ENCODE measurements at regions not wholly inside any gene's neighbourhood (a gene's known extent, or its start where the extent isn't known, plus 50 kb on each side); places are given as distances from the start of the nearest gene placed in this dataset.
"Not testable (repeated sequence)": the region's sequence is repeated elsewhere in the genome, so short reads cannot be mapped to it uniquely, and the experiment has no call there.

DNA sequence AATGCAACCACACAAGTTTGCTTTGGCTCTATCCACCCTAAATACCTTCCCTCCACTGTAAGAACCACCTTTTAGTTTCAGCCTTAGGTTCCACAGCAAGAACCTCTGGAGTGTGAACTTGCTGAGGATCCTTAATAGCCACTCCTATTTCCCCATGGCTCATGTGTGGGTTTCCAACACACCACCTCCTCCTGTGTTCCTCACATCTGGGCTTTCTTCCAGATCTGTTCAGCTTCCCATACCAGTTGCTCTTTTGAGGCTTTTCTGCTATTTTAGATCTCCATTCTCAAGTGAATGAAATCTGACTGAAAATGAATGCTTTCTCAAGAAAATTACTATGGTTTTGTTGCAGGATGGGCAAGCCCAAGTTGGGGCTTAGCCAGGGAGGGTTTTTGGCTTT, 104.8 kb upstream of the MIR17HG start:
- Mint-ChIP-seq H3K9me3 (no peaks in the 10 kb centered on the region), H3K4me1 (no peaks in the 10 kb centered on the region)

DNA sequence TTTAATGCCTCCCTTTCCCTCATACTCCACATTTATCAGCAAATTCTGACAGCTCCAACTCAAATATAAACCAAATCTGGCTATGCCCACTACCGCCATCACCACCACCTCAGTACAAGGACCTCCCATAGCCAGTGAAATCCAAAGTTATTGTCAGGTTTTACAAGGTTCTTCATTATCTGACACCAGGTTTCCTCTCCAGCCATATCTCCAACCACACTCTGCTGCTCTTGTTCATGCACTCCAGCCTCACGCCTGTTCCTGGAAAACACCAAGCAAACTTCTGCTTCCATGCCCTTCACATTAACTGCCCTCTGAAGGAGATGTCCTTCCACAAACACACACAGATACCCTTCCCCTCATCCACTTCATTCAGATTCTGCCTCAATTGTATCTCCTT, 102.2 kb upstream of the MIR17HG start:
- Mint-ChIP-seq H3K27ac (no peak overlapping the region), H3K4me1 (no peaks in the 10 kb centered on the region), H3K36me3 (no peaks in the 10 kb centered on the region), H3K4me3 (no peak overlapping the region), H3K9me3 (no peaks in the 10 kb centered on the region)
- peak; percentile 24 for ATAC-seq
- no peak for DNase-seq (ENCODE audit: low spot score in 2 of 2)

More for the DNA sequence above, 104.8 kb upstream of the MIR17HG start:
- ATAC-seq (no peak), DNase-seq (ENCODE audit: low spot score in 2 of 2) (no peak)
- H3K4me3 Mint-ChIP-seq = no peak overlapping the region
- no peak overlapping the region for H3K27ac Mint-ChIP-seq
- no peaks in the 10 kb centered on the region for H3K36me3 Mint-ChIP-seq

DNA sequence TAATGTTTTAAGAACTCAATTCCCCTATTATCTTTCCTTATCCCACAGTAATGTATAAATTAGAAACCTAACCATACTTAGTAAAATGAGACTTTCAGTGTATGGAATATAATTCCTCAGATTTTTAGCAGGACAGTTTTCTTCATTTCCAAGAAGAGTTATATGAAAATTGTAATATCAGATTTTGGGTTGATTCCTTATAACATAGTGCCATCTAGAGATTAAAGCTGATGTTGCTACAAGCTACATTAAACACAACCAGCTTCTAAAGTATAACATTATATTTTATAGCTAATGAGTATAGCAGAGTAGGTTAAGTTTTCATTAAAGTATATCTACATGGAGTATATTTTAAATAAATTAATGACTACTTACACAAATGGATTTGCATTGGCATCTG, 99.7 kb upstream of the MIR17HG start:
- Mint-ChIP-seq H3K4me1 (no peaks in the 10 kb centered on the region), H3K9me3 (no peaks in the 10 kb centered on the region), H3K4me3 (no peak overlapping the region), H3K36me3 (no peaks in the 10 kb centered on the region), H3K27ac (no peak overlapping the region)
- ATAC-seq (no peak), DNase-seq (ENCODE audit: low spot score in 2 of 2) (no peak)

DNA sequence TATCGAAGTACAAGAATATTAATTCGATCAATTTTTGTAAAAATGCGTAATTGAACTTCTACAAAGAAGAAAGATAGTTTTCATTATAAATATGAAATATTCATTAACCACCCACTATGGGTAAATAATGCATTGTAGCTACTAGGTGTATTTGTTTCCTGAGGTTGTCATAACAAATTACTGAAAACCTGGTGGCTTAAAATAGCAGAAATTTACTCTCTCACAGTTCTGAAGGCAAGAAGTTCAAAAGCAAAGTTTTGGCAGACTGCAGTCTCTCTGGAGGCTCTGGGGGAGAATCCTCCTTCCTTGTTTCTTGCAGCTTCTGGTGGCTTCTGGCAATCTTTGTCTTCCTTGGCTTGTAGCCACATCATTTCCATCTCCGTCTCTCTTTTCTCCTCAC, 99.2 kb upstream of the MIR17HG start:
- Mint-ChIP-seq H3K36me3 (no peaks in the 10 kb centered on the region), H3K27ac (no peak overlapping the region), H3K9me3 (no peaks in the 10 kb centered on the region), H3K4me3 (no peak overlapping the region), H3K4me1 (no peaks in the 10 kb centered on the region)
- ATAC-seq = no peak
- no peak for DNase-seq (ENCODE audit: low spot score in 2 of 2)

DNA sequence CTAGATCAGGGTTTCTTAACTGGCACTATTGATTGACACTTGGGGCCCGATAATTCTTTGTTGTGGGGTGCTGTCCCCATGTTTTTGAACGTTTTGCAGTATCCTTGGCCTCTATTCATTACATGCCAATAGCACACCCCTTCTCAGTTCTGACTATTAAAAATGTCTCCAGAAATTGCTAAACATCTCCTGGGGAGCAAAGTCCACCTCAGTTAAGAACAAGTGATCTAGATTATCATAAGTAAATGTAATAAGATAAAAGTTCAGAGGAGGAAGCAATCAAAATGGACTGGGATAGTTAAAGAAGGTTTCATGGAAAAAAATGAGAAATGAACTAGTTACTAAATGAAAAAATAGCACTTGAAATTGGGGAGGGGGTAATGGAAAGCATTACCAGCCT, 98.1 kb upstream of the MIR17HG start:
- DNase-seq (ENCODE audit: low spot score in 2 of 2) (no peak), ATAC-seq (no peak)
- no peaks in the 10 kb centered on the region for H3K9me3 Mint-ChIP-seq
- no peak overlapping the region for H3K4me3 Mint-ChIP-seq
- H3K4me1 Mint-ChIP-seq = no peaks in the 10 kb centered on the region
- no peaks in the 10 kb centered on the region for H3K36me3 Mint-ChIP-seq
- H3K27ac Mint-ChIP-seq = no peak overlapping the region

DNA sequence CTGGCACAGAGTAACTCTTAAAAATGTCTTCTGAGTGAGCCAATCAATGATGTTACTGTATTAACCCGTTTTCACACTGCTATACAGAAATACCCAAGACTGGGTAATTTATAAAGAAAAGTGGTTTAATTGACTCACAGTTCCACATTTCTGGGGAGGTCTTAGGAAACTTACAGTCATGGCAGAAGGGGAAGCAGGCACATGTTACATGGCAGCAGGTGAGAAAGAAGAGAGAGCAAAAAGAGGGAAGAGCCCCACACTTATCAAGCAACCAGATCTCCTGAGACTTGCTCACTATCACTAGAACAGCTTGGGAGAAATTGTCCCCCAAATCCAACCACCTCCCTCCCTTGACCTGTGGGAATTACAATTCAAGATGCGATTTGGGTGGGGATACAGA, 97.6 kb upstream of the MIR17HG start:
- ATAC-seq (no peak), DNase-seq (ENCODE audit: low spot score in 2 of 2) (no peak)
- Mint-ChIP-seq H3K4me3 (no peak overlapping the region), H3K36me3 (no peaks in the 10 kb centered on the region), H3K27ac (no peak overlapping the region), H3K4me1 (no peaks in the 10 kb centered on the region), H3K9me3 (no peaks in the 10 kb centered on the region)

DNA sequence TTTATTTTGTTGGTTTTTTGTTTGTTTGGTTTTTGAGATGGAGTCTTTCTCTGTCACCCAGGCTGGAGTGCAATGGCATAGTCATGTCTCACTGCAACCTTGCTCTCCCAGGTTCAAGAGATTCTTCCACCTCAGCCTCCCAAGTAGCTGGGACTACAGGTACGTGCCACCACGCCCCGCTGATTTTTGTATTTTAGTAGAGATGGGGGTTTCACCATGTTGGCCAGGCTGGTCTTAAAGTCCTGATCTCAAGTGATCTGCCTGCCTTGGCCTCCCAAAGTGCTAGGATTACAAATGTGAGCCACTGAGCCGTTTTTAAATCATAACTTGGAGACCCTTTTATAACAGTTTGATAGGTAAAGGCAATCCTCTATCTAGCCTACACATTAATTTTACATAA, 95.9 kb upstream of the MIR17HG start:
- not testable (repeated sequence) for H3K9me3 Mint-ChIP-seq; H3K4me1 Mint-ChIP-seq; H3K36me3 Mint-ChIP-seq; DNase-seq (ENCODE audit: low spot score in 2 of 2); ATAC-seq; H3K27ac Mint-ChIP-seq; H3K4me3 Mint-ChIP-seq

DNA sequence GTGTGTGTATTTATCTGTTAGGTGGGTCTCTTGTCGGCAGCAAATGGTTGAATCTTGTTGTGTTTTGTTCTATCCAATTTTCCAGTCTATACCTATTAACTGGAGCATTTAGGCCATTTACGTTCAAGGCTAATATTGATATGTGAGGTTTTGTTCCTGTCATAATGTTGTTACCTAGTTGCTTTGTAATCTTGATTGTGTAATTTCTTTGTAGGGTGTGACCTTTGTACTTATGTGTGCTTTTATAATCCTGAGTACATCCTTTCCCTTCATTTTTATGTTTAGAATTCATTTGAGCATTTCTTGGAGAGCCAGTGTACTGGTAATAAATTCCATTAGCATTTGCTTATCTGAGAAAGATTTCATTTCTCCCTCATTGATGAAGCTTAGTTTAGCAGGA, 83.0 kb upstream of the MIR17HG start:
- Mint-ChIP-seq H3K27ac (no peak overlapping the region), H3K4me1 (no peaks in the 10 kb centered on the region), H3K4me3 (no peak overlapping the region), H3K9me3 (peaks cover 11% of the 10 kb centered on the region), H3K36me3 (no peaks in the 10 kb centered on the region)
- DNase-seq (ENCODE audit: low spot score in 2 of 2) (no peak), ATAC-seq (no peak)

DNA sequence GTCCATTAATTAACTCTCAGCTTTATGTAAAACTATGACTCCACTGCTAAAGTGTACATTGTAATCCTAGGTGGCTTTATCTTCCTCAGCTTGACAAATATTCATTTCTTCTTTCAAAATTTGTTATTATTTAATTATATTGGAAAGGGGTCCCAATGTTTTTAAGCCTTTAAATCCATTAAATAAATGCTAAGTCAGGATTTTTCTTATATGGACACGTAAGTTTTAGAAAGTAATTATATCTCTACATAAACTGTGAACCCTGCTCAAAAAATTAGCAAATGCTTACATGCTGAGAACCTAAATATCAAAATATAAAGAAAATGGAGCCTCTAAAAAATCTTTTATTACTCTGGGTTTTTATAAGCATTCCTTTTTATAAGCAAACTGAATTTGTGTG, 78.2 kb upstream of the MIR17HG start:
- Mint-ChIP-seq H3K36me3 (no peaks in the 10 kb centered on the region), H3K4me3 (no peak overlapping the region), H3K4me1 (no peaks in the 10 kb centered on the region), H3K27ac (no peak overlapping the region), H3K9me3 (peaks cover 8% of the 10 kb centered on the region)
- no peak for ATAC-seq
- no peak for DNase-seq (ENCODE audit: low spot score in 2 of 2)

DNA sequence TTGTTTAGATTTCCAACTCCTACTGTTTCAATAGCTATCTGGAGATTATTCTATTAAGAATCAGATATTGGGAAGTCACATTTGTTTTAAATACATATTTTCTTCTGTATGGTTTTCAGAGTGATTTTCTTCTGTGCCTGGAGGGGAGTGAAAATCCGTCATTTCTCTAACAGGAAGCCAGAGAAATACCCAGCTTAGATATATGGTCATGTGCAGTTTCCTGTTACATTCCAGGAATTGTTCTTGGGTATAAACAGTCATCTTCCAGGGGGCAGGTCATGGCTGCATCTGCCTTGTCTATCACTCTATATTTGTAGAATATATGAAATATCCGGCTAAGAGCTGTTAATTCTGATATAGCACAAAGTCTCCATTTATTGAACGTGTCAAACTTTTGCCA, 77.5 kb upstream of the MIR17HG start:
- Mint-ChIP-seq H3K9me3 (peaks cover 8% of the 10 kb centered on the region), H3K27ac (no peak overlapping the region), H3K4me3 (no peak overlapping the region), H3K36me3 (no peaks in the 10 kb centered on the region), H3K4me1 (no peaks in the 10 kb centered on the region)
- ATAC-seq = no peak
- no peak for DNase-seq (ENCODE audit: low spot score in 2 of 2)

DNA sequence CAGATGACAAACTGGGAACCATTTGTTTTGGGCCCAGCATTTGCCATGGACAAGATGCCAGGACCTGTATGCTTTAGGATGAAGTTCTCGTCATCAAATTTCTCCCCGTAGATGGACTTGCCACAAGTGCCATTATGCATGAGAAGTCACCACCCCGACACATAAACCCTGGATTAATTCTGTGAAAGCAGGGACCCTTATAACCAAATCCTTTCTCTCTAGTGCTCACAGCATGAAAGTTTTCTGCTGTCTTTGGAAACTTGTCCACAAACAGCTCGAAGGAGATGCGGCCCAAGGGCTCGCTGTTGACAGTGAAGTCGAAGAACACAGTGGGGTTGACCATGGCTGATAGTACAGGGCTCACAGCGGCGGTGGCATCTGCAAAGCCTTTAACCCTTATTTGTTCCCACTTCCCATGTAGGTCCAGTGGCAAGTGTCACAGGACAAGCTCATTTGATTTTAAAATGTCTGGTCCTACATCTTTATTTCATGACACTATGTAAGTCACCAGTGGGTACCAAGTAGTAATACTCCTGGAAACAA, 75.2 kb upstream of the MIR17HG start:
- H3K27ac Mint-ChIP-seq = no peak overlapping the region
- no peak overlapping the region for H3K4me3 Mint-ChIP-seq
- H3K36me3 Mint-ChIP-seq = no peaks in the 10 kb centered on the region
- no peaks in the 10 kb centered on the region for H3K9me3 Mint-ChIP-seq
- ATAC-seq (no peak), DNase-seq (ENCODE audit: low spot score in 2 of 2) (no peak)
- no peaks in the 10 kb centered on the region for H3K4me1 Mint-ChIP-seq

DNA sequence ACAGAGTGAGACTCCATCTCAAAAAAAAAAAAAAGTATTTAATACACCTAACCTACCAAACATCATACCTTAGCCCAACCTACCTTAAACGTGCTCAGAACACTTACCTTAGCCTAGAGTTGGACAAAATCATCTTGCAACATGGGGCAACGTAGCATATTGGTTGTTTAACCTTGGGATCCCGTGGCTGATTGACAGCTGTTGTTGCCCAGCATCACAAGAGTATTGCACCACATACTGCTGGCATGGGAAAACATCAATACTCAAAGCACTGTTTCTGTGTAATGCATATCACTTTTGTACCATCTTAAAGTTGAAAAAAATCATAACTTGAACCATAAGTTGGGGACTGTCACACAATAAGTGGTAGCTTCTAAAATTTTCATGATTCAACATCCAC, 73.8 kb upstream of the MIR17HG start:
- no peak for ATAC-seq
- no peak overlapping the region for H3K27ac Mint-ChIP-seq
- no peak overlapping the region for H3K4me3 Mint-ChIP-seq
- no peaks in the 10 kb centered on the region for H3K36me3 Mint-ChIP-seq
- H3K4me1 Mint-ChIP-seq = no peaks in the 10 kb centered on the region
- no peak for DNase-seq (ENCODE audit: low spot score in 2 of 2)
- H3K9me3 Mint-ChIP-seq = no peaks in the 10 kb centered on the region

DNA sequence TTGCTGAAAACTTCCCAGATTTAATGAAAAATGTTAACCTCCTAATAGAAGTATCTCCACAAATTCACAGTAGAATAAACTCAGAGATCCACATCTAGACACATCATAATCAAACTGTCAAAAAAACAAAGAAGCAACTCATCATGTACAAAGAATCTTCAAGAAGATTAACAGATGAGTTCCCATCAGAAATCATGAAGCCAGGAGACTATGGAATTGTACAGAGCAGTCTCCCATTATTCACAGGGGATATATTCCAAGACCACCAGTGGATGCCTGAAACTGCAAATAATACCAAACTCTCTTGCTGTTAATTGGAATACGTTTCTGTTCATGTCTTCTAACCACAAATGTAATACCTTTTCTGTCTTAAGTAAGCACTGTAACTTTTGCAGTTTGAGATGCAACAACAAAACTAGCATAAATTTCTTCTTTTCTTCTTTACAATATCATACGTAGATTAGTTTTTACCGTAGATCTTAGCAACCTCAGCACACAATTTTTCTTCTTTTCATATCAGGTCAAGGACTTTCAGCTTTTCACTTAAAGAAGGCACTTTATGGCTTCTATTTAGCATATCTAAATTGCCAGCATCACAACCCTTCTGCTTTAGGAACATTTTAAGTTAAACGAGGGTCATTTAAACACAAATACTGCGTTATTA, 70.3 kb upstream of the MIR17HG start:
- ATAC-seq (no peak), DNase-seq (ENCODE audit: low spot score in 2 of 2) (no peak)
- H3K36me3 Mint-ChIP-seq = no peaks in the 10 kb centered on the region
- H3K27ac Mint-ChIP-seq = no peak overlapping the region
- no peaks in the 10 kb centered on the region for H3K4me1 Mint-ChIP-seq
- no peaks in the 10 kb centered on the region for H3K9me3 Mint-ChIP-seq
- no peak overlapping the region for H3K4me3 Mint-ChIP-seq

DNA sequence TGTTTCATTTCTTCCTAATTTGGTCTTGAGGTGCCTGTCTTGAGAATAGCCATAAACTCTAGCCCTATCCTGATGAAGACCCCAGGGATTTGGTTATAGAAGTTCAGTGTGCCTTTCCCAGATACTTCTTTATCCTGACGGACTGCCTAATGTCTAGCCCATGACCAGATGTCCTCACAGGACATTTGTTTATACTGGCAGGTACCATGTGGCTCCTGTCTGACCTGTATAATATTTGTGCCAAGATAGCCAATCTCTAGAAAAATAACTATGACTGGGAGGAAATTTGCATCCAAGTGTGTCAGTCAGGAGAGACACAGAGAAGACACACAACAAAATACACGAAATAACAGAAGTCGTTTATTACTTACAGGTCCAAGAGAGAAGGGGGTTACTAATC, 69.2 kb upstream of the MIR17HG start:
- ATAC-seq = no peak
- no peak overlapping the region for H3K27ac Mint-ChIP-seq
- no peak overlapping the region for H3K4me3 Mint-ChIP-seq

DNA sequence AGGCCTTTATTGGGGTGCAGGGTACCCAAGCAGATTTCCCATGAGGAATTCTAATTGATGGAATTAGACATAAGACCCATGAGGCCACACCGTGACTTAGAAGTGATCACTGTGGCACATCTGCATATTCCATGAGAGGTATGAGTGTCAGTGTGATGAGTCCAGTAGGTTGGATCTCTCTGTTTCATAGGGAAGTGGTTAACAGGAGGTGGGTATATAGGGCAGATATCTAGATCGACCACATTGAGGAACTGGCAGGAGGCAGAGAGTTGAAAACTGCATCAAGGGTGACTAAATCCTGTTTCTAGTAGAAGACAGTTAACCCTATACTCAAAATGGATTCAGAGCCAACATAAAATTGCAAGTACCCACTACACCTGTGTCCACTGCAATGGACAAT, 68.6 kb upstream of the MIR17HG start:
- H3K4me3 Mint-ChIP-seq = no peak overlapping the region
- H3K9me3 Mint-ChIP-seq = no peaks in the 10 kb centered on the region
- H3K36me3 Mint-ChIP-seq = no peaks in the 10 kb centered on the region
- ATAC-seq (peak; percentile 37), DNase-seq (ENCODE audit: low spot score in 2 of 2) (no peak)
- no peaks in the 10 kb centered on the region for H3K4me1 Mint-ChIP-seq
- no peak overlapping the region for H3K27ac Mint-ChIP-seq

More for the DNA sequence above, 69.2 kb upstream of the MIR17HG start:
- Mint-ChIP-seq H3K4me1 (no peaks in the 10 kb centered on the region), H3K9me3 (no peaks in the 10 kb centered on the region), H3K36me3 (no peaks in the 10 kb centered on the region)
- no peak for DNase-seq (ENCODE audit: low spot score in 2 of 2)

DNA sequence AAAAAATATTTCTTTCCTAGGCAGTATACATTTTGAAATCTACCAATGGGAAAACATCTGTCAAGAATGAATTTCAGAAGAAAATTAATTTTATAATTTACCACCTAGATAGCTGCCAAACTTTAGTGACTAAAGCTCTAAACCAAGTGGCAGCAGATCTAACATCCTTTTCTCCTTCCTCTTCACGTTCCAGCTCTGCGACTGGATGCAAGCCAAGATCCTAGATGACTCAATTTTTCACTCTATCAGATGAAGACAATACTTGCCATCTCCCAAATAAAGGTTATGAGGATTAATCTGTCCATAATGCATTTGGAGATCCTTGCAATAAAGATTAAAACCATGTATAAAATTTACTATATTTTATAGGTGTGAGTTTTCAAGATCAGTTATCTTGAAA, 66.7 kb upstream of the MIR17HG start:
- Mint-ChIP-seq H3K27ac (no peak overlapping the region), H3K4me1 (no peaks in the 10 kb centered on the region), H3K36me3 (no peaks in the 10 kb centered on the region), H3K4me3 (no peak overlapping the region), H3K9me3 (no peaks in the 10 kb centered on the region)
- DNase-seq (ENCODE audit: low spot score in 2 of 2) = no peak
- no peak for ATAC-seq

DNA sequence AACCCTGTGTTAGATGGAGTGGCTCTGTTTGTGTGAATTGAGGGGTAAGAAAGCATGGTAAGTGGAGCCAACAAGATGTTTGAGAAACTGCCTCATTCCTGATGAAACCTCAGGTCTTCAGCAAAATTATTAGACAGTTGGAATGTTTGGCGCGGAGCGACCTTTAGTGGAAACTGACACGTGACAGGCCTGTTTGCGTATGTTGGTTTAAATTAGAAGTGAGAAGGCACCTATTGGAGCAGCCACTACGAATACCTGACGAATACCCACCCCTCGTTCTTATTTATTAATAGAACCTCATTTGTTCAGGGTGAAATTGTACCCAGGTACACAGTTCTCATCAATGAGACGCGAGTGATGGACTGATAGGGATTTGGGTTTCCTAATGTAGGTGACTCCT, 63.2 kb upstream of the MIR17HG start:
- ATAC-seq (no peak), DNase-seq (ENCODE audit: low spot score in 2 of 2) (no peak)
- Mint-ChIP-seq H3K9me3 (no peaks in the 10 kb centered on the region), H3K36me3 (no peaks in the 10 kb centered on the region), H3K4me3 (no peak overlapping the region), H3K27ac (no peak overlapping the region), H3K4me1 (no peaks in the 10 kb centered on the region)
